H1 (cell line): ENCODE measurements at regions not wholly inside any gene's neighbourhood (a gene's known extent, or its start where the extent isn't known, plus 50 kb on each side); places are given as distances from the start of the nearest gene placed in this dataset.

Source experiments
- ASH2L ChIP-seq: fragments of 200-600, 300-600 bp; sonication (generic); IDR thresholded peaks from one replicate; pipeline ENCODE4 v1.7.1; 2017; ENCODE audit warnings: low read length
- BCL11A ChIP-seq, 2 experiments: IDR thresholded peaks; one replicate each; pipeline ENCODE4 v1.6.1; 2011; ENCODE audit warnings: low read depth in 2 of 2, low read length in 2 of 2, mild to moderate bottlenecking in 2 of 2
- CEBPB ChIP-seq: IDR thresholded peaks from 2 replicates; pipeline ENCODE4 v1.6.1; 2012; ENCODE audit warnings: low read depth, low read length
- CTCF ChIP-seq, 3 experiments: IDR thresholded peaks; 1 replicate in 2 of 3; 2 replicates in 1 of 3; pipeline versions ENCODE4 v1.5.1 to v1.6.1; 2011; ENCODE audit warnings: low read length in 3 of 3, mild to moderate bottlenecking in 3 of 3, inconsistent platforms in 2 of 3, low read depth in 1 of 3, moderate library complexity in 1 of 3; ENCODE audit not compliant: insufficient read depth in 1 of 3; ENCODE audit errors: control extremely low read depth in 1 of 3
- EZH2 ChIP-seq: fragments of 200-600 bp; sonication (generic); IDR thresholded peaks from 2 replicates; pipeline ENCODE4 v1.7.1; 2012; ENCODE audit warnings: low read depth, mild to moderate bottlenecking, moderate library complexity, low read length, inconsistent platforms; ENCODE audit not compliant: severe bottlenecking
- HDAC2 ChIP-seq, 2 experiments: fragments of 300-600 bp in 1 of 2; sonication (generic) in 1 of 2; IDR thresholded peaks; 2 replicates each; pipeline ENCODE4 v1.6.1; 2011 to 2012; ENCODE audit warnings: low read depth in 2 of 2, low read length in 2 of 2, mild to moderate bottlenecking in 2 of 2, moderate library complexity in 2 of 2, borderline replicate concordance in 1 of 2, inconsistent platforms in 1 of 2
- HDAC6 ChIP-seq: IDR thresholded peaks from one replicate; pipeline ENCODE4 v1.7.1; 2012; ENCODE audit warnings: low read depth, mild to moderate bottlenecking, inconsistent platforms, low read length, moderate library complexity
- NRF1 ChIP-seq: IDR thresholded peaks from 2 replicates; pipeline ENCODE4 v1.6.1; 2011; ENCODE audit warnings: mild to moderate bottlenecking, low read depth, low read length, improper control_type of control experiment
- POLR2A ChIP-seq, 2 experiments: IDR thresholded peaks; 1 replicate in 1 of 2; 2 replicates in 1 of 2; pipeline ENCODE4 v1.6.1; 2011; ENCODE audit warnings: low read depth in 2 of 2, low read length in 2 of 2, mild to moderate bottlenecking in 2 of 2; ENCODE audit errors: control extremely low read depth in 1 of 2
- POLR2AphosphoS5 ChIP-seq: IDR thresholded peaks from 2 replicates; pipeline ENCODE4 v1.6.1; 2011; ENCODE audit warnings: low read depth, low read length
- SIN3A ChIP-seq, 2 experiments: IDR thresholded peaks in 1 of 2; conservative IDR thresholded peaks in 1 of 2; 2 replicates each; pipeline ENCODE4 v1.6.1; 2011 to 2012; ENCODE audit warnings: low read length in 2 of 2, improper control_type of control experiment in 1 of 2, low read depth in 1 of 2, mild to moderate bottlenecking in 1 of 2
- SP1 ChIP-seq: IDR thresholded peaks from 2 replicates; pipeline ENCODE4 v1.6.1; 2011; ENCODE audit warnings: low read depth, low read length
- SP2 ChIP-seq: IDR thresholded peaks from 2 replicates; pipeline ENCODE4 v1.6.1; 2012; ENCODE audit warnings: mild to moderate bottlenecking, low read length, inconsistent platforms
- TF ChIP-seq, protein P1 (sequence below): IDR thresholded peaks from 2 replicates; pipeline ENCODE4 v1.6.1; 2011; ENCODE audit warnings: low read length, improper control_type of control experiment

DNA sequence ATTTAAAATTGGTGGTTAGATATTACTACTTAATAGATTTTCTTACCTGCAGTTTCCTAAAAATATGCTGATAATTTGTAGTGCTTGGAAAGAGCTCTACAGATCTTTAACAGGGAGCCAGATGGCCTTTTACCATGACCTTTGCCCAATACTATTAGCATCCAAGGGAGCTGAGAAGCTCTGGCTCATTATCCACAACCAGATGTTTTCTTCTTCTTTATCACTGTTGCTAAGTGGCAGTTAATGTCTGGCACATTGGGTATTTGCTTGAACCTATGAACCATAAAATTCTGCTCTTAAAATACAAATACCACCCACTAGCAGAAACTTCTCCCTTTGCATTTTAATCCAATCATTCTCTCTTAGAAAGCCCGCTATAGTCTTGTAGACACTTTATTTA is 1480.3 kb downstream of the C4orf33 start:
- TF ChIP-seq SP1 (no peak), POLR2A (IDR thresholded peaks at IDR 0.05; ENCODE audit: control extremely low read depth in 1 of 2, low read depth in 2 of 2, low read length in 2 of 2) (no peak), ASH2L (no peak), CTCF (IDR thresholded peaks at IDR 0.05; ENCODE audit: control extremely low read depth in 1 of 3, insufficient read depth in 1 of 3, low read depth in 1 of 3, low read length in 3 of 3) (no peak), CEBPB (no peak), BCL11A (IDR thresholded peaks at IDR 0.05; ENCODE audit: low read depth in 2 of 2, low read length in 2 of 2) (no peak), EZH2 (no peak), NRF1 (no peak), POLR2AphosphoS5 (no peak), SIN3A (conservative IDR thresholded peaks at IDR 0.05 in 1 of 2, IDR thresholded peaks at IDR 0.05 in 1 of 2; ENCODE audit: low read depth in 1 of 2, low read length in 2 of 2) (no peak), SP2 (no peak), HDAC6 (no peak), HDAC2 (IDR thresholded peaks at IDR 0.05; ENCODE audit: borderline replicate concordance in 1 of 2, low read depth in 2 of 2, low read length in 2 of 2) (no peak)
- TF ChIP-seq, protein P1, sequence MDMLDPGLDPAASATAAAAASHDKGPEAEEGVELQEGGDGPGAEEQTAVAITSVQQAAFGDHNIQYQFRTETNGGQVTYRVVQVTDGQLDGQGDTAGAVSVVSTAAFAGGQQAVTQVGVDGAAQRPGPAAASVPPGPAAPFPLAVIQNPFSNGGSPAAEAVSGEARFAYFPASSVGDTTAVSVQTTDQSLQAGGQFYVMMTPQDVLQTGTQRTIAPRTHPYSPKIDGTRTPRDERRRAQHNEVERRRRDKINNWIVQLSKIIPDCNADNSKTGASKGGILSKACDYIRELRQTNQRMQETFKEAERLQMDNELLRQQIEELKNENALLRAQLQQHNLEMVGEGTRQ: no peak
